Heart right ventricle (tissue), 16 donors: ENCODE measurements at regions not wholly inside any gene's neighbourhood (a gene's known extent, or its start where the extent isn't known, plus 50 kb on each side); places are given as distances from the start of the nearest gene placed in this dataset.

Source experiments
- ATAC-seq, 8 donors: fragments of 200-7000 bp; cut with Tn5 transposase; one replicate each; pipeline ENCODE4 v1.9.1; 2020; ENCODE audit warnings: mild to moderate bottlenecking in 8 of 8, moderate library complexity in 8 of 8, moderate number of reproducible peaks in 1 of 8
- DNase-seq, 2 donors: peaks; one replicate each; pipeline ENCODE4 v3.0.0-alpha.2; 2020
- H3K27ac ChIP-seq, 10 donors: fragments of 200-600 bp; sonication (generic) in 2 of 10; one replicate each; pipeline versions ENCODE4 v1.5.0 to v1.8.0; 2020 to 2022; ENCODE audit warnings: mild to moderate bottlenecking in 3 of 10
- H3K27me3 ChIP-seq, 7 donors: fragments of 200-600 bp; one replicate each; pipeline ENCODE4 v1.8.0; 2021 to 2022; ENCODE audit warnings: mild to moderate bottlenecking in 2 of 7
- H3K36me3 ChIP-seq, 9 donors: fragments of 200-600 bp; sonication (generic) in 1 of 9; one replicate each; pipeline versions ENCODE4 v1.5.0 to v1.8.0; 2020 to 2022; ENCODE audit warnings: mild to moderate bottlenecking in 2 of 9
- H3K4me1 ChIP-seq, 9 donors: fragments of 200-600 bp; sonication (generic) in 1 of 9; one replicate each; pipeline versions ENCODE4 v1.5.0 to v1.8.0; 2020 to 2022; ENCODE audit warnings: mild to moderate bottlenecking in 4 of 9
- H3K4me3 ChIP-seq, 10 donors: fragments of 200-600 bp; sonication (generic) in 2 of 10; one replicate each; pipeline versions ENCODE4 v1.5.0 to v1.8.0; 2020 to 2022; ENCODE audit warnings: mild to moderate bottlenecking in 7 of 10, moderate library complexity in 2 of 10
- H3K9me3 ChIP-seq, 11 donors: fragments of 200-600 bp in 10 of 11; sonication (generic) in 2 of 11; one replicate each; pipeline versions ENCODE4 v1.5.0 to v1.8.0; 2013 to 2022; ENCODE audit warnings: mild to moderate bottlenecking in 2 of 11, control low read depth in 1 of 11, moderate library complexity in 1 of 11
- WGBS, 2 donors: extraction: QIAGEN DNeasy Blood & Tissue Kit; methylation state at CpG; one replicate each; pipeline ENCODE4 v1.1.7; 2013; ENCODE audit warnings: inconsistent platforms in 1 of 2; 5-methylcytosine and 5-hydroxymethylcytosine counted together
- intact Hi-C, 10 donors: fragments of 100-400 bp; cut with DNase I; formaldehyde crosslinking; loops; one replicate each; pipeline versions ENCODE4 v1.11.1 to v1.14.2; 2022
- TF ChIP-seq, protein P1 (sequence below), 9 donors: fragments of 200-600 bp; sonication (generic) in 2 of 9; IDR thresholded peaks; one replicate each; pipeline versions ENCODE4 v1.5.0 to v1.8.0; 2021 to 2022; ENCODE audit warnings: antibody characterized with exemption in 9 of 9, mild to moderate bottlenecking in 5 of 9, moderate library complexity in 1 of 9
- donor health status: Arrhythmogenic right ventricular cardiomyopathy.
- donor health status: ischemic (EF 13 %, LVEDD 7.1; RV severe dilation, severe dysfunction).
- donor health status: healthy with polysubstance abuse.
- donor health status: DM: no; HTN: yes; CAD: no.
- donor health status: DM: no; HTN: no; CAD: no.
- donor health status: ischemic (EF 25% LVEDD 6.9; RV normal size, moderate dysfunction).
- donor health status: ischemic (EF 25% LVEDD 5.7; RV mildly dilated, moderate dysfunction).
- donor health status: healthy.
- donor health status: DM: yes; HTN: yes; CAD: no.
- donor health status: Ischemic cardiomyopathy.
- donor health status: ischemic (EF 35%, LVEDD 5.7; RV mildly dilated, moderate dysfunction).
- donor health status: nonischemic (EF 11% LVEDD 7.7; RV severe dilation, severe dysfunction).
- donor health status: DM: yes; HTN: yes; CAD: no.
- donor health status: PGD.
- donor health status: ischemic (EF 29% LVEDD 5.4; RV normal size, mild dysfunction).
- donor health status: nonischemic (EF 23%, LVEDD 6.1; RV moderate dilation, normal function).

GRCh38 chr3:26558257-26558656, 64.3 kb upstream of the LRRC3B start:
- no peak overlapping the region for H3K4me3 ChIP-seq
- no peak overlapping the region for H3K27ac ChIP-seq
- H3K36me3 ChIP-seq = no peaks in the 10 kb centered on the region
- peaks cover 0 to 9% (median 0%) of the 10 kb centered on the region in 9 donors for H3K4me1 ChIP-seq
- ATAC-seq (no peak), DNase-seq (no peak)
- H3K27me3 ChIP-seq = no peaks in the 10 kb centered on the region
- intact Hi-C loops = loop anchor here in 1 of 10 donors (5.0 kb wide), 1 partner anchor 74 kb away; no protein-coding TSS in a partner anchor
- 88 to 92% methylated on average over 1 of the region's 1 CpG for WGBS, 2 donors
- H3K9me3 ChIP-seq = no peaks in the 10 kb centered on the region
- TF ChIP-seq, protein P1, sequence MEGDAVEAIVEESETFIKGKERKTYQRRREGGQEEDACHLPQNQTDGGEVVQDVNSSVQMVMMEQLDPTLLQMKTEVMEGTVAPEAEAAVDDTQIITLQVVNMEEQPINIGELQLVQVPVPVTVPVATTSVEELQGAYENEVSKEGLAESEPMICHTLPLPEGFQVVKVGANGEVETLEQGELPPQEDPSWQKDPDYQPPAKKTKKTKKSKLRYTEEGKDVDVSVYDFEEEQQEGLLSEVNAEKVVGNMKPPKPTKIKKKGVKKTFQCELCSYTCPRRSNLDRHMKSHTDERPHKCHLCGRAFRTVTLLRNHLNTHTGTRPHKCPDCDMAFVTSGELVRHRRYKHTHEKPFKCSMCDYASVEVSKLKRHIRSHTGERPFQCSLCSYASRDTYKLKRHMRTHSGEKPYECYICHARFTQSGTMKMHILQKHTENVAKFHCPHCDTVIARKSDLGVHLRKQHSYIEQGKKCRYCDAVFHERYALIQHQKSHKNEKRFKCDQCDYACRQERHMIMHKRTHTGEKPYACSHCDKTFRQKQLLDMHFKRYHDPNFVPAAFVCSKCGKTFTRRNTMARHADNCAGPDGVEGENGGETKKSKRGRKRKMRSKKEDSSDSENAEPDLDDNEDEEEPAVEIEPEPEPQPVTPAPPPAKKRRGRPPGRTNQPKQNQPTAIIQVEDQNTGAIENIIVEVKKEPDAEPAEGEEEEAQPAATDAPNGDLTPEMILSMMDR (IDR thresholded peaks at IDR 0.05) = no peak

DNA sequence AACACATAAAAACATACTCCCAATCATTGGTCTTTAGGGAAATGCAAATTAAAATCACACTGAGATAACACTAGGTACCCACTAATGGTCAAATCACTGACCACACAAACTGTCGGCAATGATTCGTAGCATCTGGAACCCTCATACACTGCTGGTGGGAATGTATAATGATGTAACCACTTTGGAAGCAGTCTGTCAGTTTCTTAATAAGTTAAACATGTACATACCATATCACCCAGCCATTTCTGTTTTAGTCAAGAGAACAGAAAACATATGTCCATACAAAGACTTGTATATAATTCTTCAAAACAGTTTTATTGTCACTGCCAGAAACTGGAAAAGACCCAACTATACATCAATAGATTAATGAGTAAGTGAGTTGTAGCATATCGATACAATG, 63.3 kb upstream of the LRRC3B start:
- ATAC-seq (no peak), DNase-seq (no peak)
- no peaks in the 10 kb centered on the region for H3K27me3 ChIP-seq
- peaks cover 0 to 9% (median 0%) of the 10 kb centered on the region in 9 donors for H3K4me1 ChIP-seq
- WGBS, 2 donors = 76 to 77% methylated on average over 3 of the region's 3 CpGs
- H3K4me3 ChIP-seq = no peak overlapping the region
- TF ChIP-seq, protein P1 (IDR thresholded peaks at IDR 0.05) = no peak
- H3K36me3 ChIP-seq = no peaks in the 10 kb centered on the region
- intact Hi-C loops = loop anchor here in 1 of 10 donors (5.0 kb wide), 1 partner anchor 73 kb away; no protein-coding TSS in a partner anchor
- no peaks in the 10 kb centered on the region for H3K9me3 ChIP-seq
- H3K27ac ChIP-seq = no peak overlapping the region

DNA sequence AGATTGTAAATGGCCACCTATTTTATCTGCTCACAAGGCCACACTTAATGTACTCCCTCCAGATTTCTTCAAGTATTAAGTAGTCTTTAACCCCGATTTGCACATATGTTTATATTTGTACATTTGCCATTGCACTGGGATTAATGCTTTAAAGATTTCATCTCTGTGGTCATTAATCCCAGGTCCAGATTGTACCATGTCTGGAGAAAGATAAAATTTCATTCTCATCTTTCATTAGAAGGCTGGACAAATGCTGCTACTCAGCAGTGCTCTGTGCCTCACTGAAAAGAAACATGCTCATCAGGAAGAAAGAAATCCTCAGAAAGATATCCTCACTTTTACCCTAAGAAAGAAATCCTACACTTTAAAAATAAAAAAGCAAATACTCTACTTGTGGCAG, 62.5 kb upstream of the LRRC3B start:
- H3K27ac ChIP-seq = no peak overlapping the region
- DNase-seq (no peak), ATAC-seq (no peak)
- no peaks in the 10 kb centered on the region for H3K9me3 ChIP-seq
- TF ChIP-seq, protein P1 (IDR thresholded peaks at IDR 0.05) = no peak
- intact Hi-C loops = no loop called here
- WGBS, 2 donors = 60 to 72% methylated on average over 1 of the region's 1 CpG
- peaks cover 0 to 9% (median 0%) of the 10 kb centered on the region in 9 donors for H3K4me1 ChIP-seq
- H3K36me3 ChIP-seq = no peaks in the 10 kb centered on the region
- no peak overlapping the region for H3K4me3 ChIP-seq
- no peaks in the 10 kb centered on the region for H3K27me3 ChIP-seq

GRCh38 chr3:26562021-26562768, 60.4 kb upstream of the LRRC3B start:
- Histone ChIP-seq H3K27ac (no peak overlapping the region), H3K9me3 (no peaks in the 10 kb centered on the region), H3K4me1 (peaks cover 0 to 9% (median 0%) of the 10 kb centered on the region in 9 donors), H3K4me3 (no peak overlapping the region), H3K27me3 (no peaks in the 10 kb centered on the region), H3K36me3 (no peaks in the 10 kb centered on the region)
- peak in 2 of 8 donors; percentile 54 to 58 for ATAC-seq
- intact Hi-C loops = no loop called here
- DNase-seq = no peak
- TF ChIP-seq, protein P1 (IDR thresholded peaks at IDR 0.05) = no peak
- 53 to 67% methylated on average over 3 of the region's 3 CpGs for WGBS, 2 donors
